T-helper 9 cell (primary cell): ENCODE measurements at regions not wholly inside any gene's neighbourhood (a gene's known extent, or its start where the extent isn't known, plus 50 kb on each side); places are given as distances from the start of the nearest gene placed in this dataset.

Experiments used
- DNase-seq: peaks from one replicate; pipeline ENCODE4 v3.0.0-alpha.2; 2020

DNA sequence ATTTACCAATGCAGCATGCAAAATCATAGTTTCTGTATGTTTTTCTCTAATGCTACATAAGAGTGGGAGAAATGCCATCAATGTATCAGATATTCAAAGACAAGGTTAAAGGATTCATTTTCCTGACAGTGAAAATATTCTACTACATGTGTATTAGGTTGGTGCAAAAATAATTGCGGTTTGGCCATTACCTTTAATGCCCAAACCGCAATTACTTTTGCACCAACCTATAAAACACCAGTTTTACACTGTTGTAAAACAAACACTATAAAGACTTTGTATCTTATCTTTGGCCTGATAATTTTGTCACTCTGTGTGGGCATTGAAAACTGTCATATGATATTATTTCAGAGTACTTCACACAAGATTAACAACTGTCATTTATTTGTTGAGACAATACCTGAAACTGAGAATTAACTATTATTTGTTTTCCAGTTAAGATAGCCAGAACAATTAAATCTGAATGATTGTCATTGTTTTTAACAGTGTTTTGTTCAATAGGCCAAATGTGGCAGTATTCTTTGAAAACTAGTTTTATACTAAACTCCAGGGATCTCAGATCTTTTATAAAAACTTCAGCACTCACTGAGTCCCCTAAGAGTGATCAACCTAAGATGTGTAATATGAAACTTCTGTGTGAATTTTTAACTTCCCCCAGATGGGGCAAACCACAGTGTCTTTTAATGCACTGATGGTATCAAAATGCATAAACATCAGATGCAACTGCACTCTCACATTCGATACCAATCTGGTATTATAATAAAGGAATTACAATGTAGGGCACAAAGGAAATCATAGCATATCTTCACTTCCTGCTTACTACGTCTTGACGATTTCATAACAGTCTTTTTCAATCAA lies 53.8 kb upstream of the FBN2 start:
- DNase-seq = no peak

DNA sequence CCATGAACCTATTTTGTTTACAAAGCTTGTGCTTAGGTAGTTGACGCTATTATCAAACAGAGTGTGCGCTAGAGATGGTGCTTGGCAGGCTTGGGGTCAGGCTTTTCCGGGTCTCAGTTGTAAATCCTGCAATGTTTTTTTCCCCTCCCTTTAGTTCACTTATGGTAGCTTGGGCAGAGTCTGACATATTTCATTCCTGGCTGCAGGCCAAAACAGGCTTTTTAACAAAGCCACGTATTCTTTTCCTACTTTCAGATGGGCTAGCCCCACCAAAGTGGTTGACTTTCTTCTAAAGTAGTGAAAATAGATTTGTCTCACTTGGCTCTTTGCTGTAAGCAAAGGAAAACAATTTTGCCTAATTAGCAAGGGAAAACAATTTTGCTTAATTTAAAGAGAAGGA lies 58.0 kb upstream of the FBN2 start:
- DNase-seq = no peak

DNA sequence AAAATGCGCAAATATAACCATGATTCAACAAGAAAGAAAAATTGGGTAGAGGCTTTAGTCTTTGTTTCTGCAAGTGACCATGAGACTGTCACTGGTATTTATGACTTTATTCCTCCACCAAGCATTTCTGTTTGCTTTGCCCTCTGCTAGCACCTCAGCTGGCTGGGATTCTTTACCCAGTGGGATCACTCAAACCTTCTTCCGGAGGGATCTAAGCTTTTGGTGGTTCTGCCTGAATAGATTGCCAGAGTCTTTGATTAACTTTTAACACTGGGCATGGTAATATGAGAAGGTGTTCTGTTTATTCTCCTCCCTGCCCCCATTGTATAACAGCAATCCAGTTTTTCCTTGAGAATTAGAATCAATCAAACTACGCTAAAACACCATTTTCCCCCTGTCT lies 59.1 kb upstream of the FBN2 start:
- no peak for DNase-seq

DNA sequence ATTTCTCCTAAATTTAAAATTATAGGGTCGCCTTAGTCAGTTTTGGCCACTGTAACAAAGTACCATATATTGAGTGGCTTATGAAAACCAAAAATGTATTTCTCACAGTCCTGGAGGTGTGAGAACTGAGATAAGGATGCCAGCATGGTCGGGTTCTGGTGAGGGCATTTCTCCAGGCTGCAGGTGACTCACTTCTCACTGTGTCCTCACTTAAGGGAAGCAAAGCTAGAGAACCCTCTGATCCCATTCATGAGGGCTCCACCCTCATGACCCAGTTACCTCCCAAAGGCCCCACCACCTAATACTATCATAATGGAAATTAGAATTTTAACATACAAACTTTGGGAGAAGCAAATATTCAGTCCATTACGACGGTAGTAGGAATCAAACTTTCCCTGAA lies 75.1 kb upstream of the FBN2 start:
- DNase-seq = no peak

DNA sequence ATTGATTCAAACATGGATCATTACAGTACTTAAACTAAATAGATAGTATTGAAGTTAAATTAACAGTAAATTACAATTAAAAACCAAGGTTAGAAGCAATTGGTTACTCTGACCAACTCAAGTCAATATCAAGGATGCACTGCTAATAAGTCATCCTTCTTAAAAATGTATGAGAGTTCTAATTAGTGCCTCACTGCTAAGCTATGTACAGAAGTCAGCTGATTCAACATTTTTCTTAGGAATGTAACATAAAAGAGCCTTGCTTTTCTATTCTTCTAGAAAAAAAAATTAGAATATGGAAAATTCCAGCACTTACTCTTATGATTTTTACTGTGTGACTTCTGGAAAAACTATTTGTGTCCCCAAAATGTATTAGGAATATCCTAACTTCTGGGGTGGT lies 75.7 kb upstream of the FBN2 start:
- no peak for DNase-seq

GRCh38 chr5:128615578-128615977 lies 77.5 kb upstream of the FBN2 start:
- DNase-seq = no peak

DNA sequence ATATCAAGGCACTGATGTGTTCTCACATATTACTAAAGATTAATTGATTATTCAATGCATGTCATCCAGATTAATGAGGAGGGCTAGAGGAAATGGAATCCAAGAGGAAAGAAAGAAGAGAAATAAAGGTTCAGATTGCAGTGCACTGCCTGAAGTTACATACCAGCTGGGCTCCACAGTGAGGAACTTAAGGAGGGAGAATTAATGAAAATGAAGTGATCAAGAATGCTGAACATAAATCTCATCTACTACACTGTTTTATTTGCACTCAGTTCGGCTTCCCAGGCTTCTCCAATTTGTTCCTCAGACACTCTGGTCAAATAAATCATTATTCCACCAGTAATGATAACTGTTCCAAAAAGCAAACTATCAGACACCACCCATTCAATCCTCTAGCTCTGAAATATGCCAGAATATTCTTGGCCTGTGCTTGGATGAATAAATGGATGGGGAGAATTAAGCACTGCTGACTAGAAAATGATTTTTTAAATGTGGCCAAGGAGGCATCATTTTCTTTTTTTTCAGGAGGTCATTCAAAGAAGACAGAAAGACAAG lies 88.6 kb upstream of the FBN2 start:
- DNase-seq = no peak

DNA sequence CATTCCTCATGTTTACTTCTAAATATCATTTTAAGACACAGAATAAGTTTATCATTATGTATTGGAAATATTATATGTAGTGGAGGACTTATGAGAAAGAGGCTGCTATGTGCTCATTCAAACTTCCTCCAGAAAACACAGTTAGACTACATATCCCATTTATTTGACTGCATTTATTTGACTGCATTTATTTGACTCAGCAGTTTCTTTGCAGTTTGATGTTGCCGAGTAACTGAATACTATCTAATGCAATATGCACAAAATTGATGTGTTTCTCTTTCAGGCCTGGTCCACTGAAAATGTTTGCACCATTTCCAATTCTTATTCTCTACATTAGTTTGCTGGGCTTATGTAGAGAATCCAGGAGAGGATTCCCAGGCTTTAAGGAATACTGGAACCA lies 89.9 kb upstream of the FBN2 start:
- no peak for DNase-seq

GRCh38 chr5:128629157-128629556 lies 91.1 kb upstream of the FBN2 start:
- DNase-seq = no peak

DNA sequence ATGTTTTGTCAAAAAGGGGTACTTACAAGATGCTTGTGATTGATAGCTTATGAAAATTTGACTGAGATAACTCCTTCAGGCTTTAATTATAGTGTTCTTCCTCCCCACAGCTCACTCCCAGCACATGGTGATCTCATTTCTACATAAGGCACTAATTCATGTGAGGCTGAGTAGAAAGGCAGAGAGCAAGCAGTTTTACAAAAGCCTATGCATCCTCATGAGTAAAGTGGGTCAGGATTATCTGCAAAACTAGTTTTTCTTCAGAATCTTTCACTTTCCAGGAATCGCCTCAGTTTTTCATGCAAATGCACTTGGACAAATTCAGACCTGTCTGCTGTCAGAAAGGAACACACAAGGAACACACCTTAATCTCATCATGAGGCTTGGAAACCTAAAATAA lies 92.1 kb upstream of the FBN2 start:
- no peak for DNase-seq

DNA sequence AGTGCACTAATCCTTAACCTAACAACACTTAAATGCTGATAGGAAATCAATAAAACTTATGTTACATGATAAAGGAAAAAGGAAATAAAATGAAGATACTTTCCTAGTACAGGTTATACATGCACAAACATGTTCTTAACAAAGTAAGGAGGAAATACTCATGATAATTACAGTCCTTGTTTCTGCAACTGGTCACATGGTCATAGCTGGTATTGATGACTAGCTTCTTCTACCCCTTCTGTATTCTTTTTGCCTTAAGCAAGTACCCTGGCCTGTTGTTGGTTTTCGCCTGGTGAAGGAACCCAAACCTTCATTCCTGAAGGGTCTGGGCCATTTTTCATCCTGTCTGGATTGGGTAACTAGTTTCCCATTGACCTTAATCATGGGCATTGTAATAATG lies 93.7 kb upstream of the FBN2 start:
- DNase-seq = no peak

GRCh38 chr5:128632264-128632663 lies 94.2 kb upstream of the FBN2 start:
- DNase-seq = no peak

- DNase-seq = no peak
These were observed 95.9 kb upstream of the FBN2 start for GRCh38 chr5:128633901-128634300.

GRCh38 chr5:128635379-128635778 lies 97.3 kb upstream of the FBN2 start:
- no peak for DNase-seq

DNA sequence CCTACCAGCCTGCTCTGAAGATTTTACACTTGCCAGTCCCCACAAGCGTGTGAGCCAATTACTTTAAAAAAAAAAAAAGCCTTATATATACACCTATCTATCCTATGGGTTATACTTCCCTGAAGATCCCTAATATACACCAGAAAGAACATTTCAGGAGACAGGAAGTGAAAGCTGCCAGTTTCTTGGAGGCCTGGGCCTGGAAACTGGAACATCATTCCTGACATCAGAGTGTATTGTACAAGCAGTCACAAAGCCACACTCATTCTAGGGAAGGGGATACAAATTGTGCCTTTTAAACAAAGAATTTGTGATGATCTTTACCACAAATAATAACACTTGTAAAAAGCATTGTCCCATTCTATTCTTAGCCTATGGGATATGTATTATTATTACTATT lies 98.3 kb upstream of the FBN2 start:
- DNase-seq = no peak

DNA sequence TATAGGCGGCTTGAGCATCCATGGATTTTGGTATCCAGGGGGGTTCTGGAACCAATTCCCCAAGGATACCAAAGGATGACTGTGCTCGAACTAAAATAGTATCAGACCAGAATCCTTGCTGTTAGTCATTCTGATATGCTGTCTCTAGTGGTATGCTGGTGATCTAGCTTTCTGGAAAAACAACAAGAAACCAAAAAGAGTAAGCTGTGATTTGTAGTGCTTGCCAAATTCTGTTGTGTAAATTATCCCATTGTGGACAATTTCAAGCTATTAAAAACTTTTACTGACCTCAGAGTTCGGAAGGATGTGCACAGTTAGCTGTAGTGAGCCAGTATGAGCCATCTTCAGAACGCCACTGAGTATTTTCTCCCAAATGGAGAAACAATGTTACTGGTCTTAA lies 99.0 kb upstream of the FBN2 start:
- DNase-seq = no peak

- no peak for DNase-seq
These were observed 103.8 kb upstream of the FBN2 start for GRCh38 chr5:128641861-128642260.

DNA sequence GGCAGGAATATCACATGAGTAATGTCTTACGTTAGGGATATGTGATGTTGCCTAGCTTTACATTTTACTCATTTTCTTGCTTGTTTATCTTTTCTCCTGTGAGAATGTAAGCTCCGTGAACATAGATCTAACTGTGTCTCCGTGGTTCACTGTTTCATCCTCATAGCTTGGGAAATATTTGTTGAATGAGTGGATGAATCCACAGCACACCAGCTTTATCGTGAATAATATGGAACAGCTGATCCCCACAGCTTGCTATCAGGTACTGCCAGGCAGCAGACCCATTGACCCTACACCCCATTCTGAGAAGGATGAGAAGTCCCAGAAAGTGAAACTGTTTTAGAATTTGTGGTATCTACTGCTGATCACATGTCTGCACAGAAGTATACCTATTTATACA lies 106.8 kb upstream of the FBN2 start:
- DNase-seq = no peak

GRCh38 chr5:128645581-128645980 lies 107.5 kb upstream of the FBN2 start:
- DNase-seq = no peak

DNA sequence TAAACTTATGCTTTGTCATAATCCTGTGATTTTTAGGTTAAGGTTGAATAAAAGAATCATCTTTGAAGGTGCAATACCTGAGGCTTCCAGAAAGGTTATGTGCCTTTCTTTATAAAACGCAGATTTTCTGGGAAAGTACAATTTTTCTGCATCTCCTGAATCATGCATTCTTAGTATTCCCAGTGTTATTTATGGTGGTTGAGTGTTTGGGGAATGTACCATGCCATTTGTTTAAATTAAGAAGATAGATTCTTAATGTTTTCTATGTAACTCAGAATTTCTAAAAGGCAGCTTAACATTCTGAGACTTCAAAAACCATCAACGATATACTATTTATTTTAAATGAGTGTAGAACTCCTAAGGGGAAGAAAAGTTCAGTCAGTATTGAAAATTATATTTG lies 108.1 kb upstream of the FBN2 start:
- no peak for DNase-seq

- no peak for DNase-seq
These were observed 111.1 kb upstream of the FBN2 start for GRCh38 chr5:128649192-128649591.

- DNase-seq = no peak
These were observed 125.0 kb upstream of the FBN2 start for GRCh38 chr5:128662997-128663396.

GRCh38 chr5:128665747-128666355 lies 127.8 kb upstream of the FBN2 start:
- no peak for DNase-seq

DNA sequence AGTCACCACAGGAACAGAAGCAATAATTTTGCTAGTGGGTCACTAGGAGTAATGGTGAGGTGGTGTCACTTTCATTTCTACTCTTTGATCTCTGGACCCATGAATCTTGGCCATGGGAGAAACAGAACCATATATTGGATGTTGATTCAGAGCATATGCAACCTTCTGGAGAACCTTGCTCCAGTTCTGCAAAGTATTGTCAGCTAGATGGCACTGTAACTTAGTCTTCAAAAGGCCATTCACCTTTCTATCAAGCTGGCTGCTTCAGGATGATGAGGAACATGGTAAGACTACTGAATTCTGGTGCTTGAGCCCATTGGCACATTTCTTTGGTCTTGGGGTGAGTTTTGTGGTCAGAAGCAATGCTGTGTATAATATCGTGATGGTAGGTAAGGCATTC lies 129.1 kb upstream of the FBN2 start:
- no peak for DNase-seq

GRCh38 chr5:128667751-128668150 lies 129.7 kb upstream of the FBN2 start:
- no peak for DNase-seq
